Naive thymus-derived CD4-positive, alpha-beta T cell (primary cell): ENCODE measurements at regions not wholly inside any gene's neighbourhood (a gene's known extent, or its start where the extent isn't known, plus 50 kb on each side); places are given as distances from the start of the nearest gene placed in this dataset.

Experiments used
- ATAC-seq: fragments of 150-1000 bp; cut with Tn5 transposase; 2 replicates; pipeline ENCODE4 v1.10.0; 2021; ENCODE audit warnings: mild to moderate bottlenecking, moderate library complexity
- CTCF ChIA-PET: fragments of 350-600 bp; sonication (Branson Sonifier 250); formaldehyde crosslinking; loops from one replicate; lab custom pipeline; 2021; ENCODE audit warnings: antibody characterized with exemption; lab: Charles Lee
- POLR2A ChIA-PET: fragments of 350-600 bp; sonication (Branson Sonifier 250); formaldehyde crosslinking; loops from one replicate; lab custom pipeline; 2021; ENCODE audit warnings: antibody characterized with exemption, inconsistent platforms; lab: Charles Lee
- DNase-seq, 9 donors: peaks; one replicate each; pipeline versions ENCODE4 v3.0.0 to v3.0.0-alpha.2; 2020 to 2022; ENCODE audit warnings: mixed read lengths in 1 of 9
- H3K27ac ChIP-seq: one replicate; pipeline ENCODE4 v1.7.0; 2013; ENCODE audit warnings: mild to moderate bottlenecking, low read depth, low read length, moderate library complexity
- H3K27me3 ChIP-seq, 2 donors: one replicate each; pipeline ENCODE4 v1.7.0; 2013; ENCODE audit warnings: low read length in 2 of 2, mild to moderate bottlenecking in 2 of 2, moderate library complexity in 2 of 2; ENCODE audit not compliant: control insufficient read depth in 2 of 2, insufficient read depth in 2 of 2
- H3K36me3 ChIP-seq, 3 experiments: 1 replicate in 2 of 3; 2 replicates in 1 of 3; pipeline ENCODE4 v1.7.0; 2013; ENCODE audit warnings: low read length in 3 of 3, mild to moderate bottlenecking in 3 of 3, moderate library complexity in 1 of 3; ENCODE audit not compliant: insufficient read depth in 3 of 3, control insufficient read depth in 2 of 3
- H3K4me1 ChIP-seq, 2 donors: one replicate each; pipeline ENCODE4 v1.7.0; 2013; ENCODE audit warnings: low read length in 2 of 2, mild to moderate bottlenecking in 2 of 2, moderate library complexity in 1 of 2; ENCODE audit not compliant: control insufficient read depth in 2 of 2, insufficient read depth in 2 of 2
- H3K4me3 ChIP-seq: 2 replicates; pipeline ENCODE4 v1.7.0; 2013; ENCODE audit warnings: mild to moderate bottlenecking, low read length
- H3K9me3 ChIP-seq, 3 experiments: 1 replicate in 2 of 3; 2 replicates in 1 of 3; pipeline ENCODE4 v1.7.0; 2013; ENCODE audit warnings: low read length in 3 of 3; ENCODE audit not compliant: control insufficient read depth in 2 of 3
- H3K27ac Mint-ChIP-seq, 9 donors: one replicate each; pipeline ENCODE4 v1.8.0; 2020 to 2022; ENCODE audit warnings: mixed read lengths in 9 of 9, mild to moderate bottlenecking in 8 of 9, moderate library complexity in 5 of 9, inconsistent platforms in 2 of 9
- H3K27me3 Mint-ChIP-seq, 5 donors: one replicate each; pipeline ENCODE4 v1.8.0; 2021 to 2022; ENCODE audit warnings: mixed read lengths in 5 of 5, mild to moderate bottlenecking in 1 of 5
- H3K36me3 Mint-ChIP-seq, 5 donors: one replicate each; pipeline ENCODE4 v1.8.0; 2020 to 2022; ENCODE audit warnings: mixed read lengths in 5 of 5, mild to moderate bottlenecking in 3 of 5, inconsistent platforms in 1 of 5
- H3K4me1 Mint-ChIP-seq, 7 donors: one replicate each; pipeline ENCODE4 v1.8.0; 2020 to 2022; ENCODE audit warnings: mixed read lengths in 7 of 7, mild to moderate bottlenecking in 3 of 7, inconsistent platforms in 1 of 7
- H3K4me3 Mint-ChIP-seq, 10 donors: one replicate each; pipeline ENCODE4 v1.8.0; 2020 to 2022; ENCODE audit warnings: mild to moderate bottlenecking in 10 of 10, mixed read lengths in 10 of 10, moderate library complexity in 6 of 10, inconsistent platforms in 2 of 10
- H3K9me3 Mint-ChIP-seq, 11 donors: one replicate each; pipeline ENCODE4 v1.8.0; 2020 to 2022; ENCODE audit warnings: mixed read lengths in 11 of 11, mild to moderate bottlenecking in 4 of 11, inconsistent platforms in 1 of 11, moderate library complexity in 1 of 11
- intact Hi-C, 2 donors: fragments of 100-400 bp; cut with micrococcal nuclease; formaldehyde crosslinking; loops; one replicate each; pipeline ENCODE4 v1.15.1; 2023

DNA sequence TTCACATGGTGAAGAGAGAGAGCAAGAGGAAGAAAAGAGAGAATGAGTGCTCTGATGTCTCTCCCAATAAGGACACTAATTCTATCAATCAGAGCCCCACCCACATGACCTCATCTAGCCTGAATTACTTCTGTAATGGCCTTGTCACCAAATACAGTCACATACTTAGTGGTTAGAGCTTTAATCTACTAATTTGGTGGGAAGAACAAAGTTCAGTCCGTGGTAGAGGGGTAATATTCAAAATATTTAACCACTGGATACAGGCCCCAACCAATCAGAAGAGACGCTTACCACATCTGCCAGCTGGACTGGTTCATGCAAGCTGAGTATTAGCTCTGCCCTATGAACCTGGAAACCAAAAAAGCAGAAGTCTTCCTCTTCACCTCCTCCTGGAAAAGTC is 336.3 kb upstream of the NFE2L3 start:
- Histone ChIP-seq H3K9me3 (no peaks in the 10 kb centered on the region), H3K27ac (no peak overlapping the region), H3K4me1 (no peaks in the 10 kb centered on the region), H3K4me3 (no peak overlapping the region), H3K27me3 (no peaks in the 10 kb centered on the region), H3K36me3 (no peaks in the 10 kb centered on the region)
- ChIA-PET POLR2A (no interaction called here), CTCF (no interaction called here)
- no peak for ATAC-seq
- H3K9me3 Mint-ChIP-seq, result peaks cover 0 to 4% (median 0%) of the 10 kb centered on the region in 11 donors
- no peaks in the 10 kb centered on the region for H3K36me3 Mint-ChIP-seq
- peaks cover 6 to 51% (median 30%) of the 10 kb centered on the region in 5 donors for H3K27me3 Mint-ChIP-seq
- DNase-seq, result no peak
- no peak overlapping the region for H3K4me3 Mint-ChIP-seq
- intact Hi-C loops, result no loop called here
- H3K27ac Mint-ChIP-seq, result no peak overlapping the region
- H3K4me1 Mint-ChIP-seq, result no peaks in the 10 kb centered on the region

DNA sequence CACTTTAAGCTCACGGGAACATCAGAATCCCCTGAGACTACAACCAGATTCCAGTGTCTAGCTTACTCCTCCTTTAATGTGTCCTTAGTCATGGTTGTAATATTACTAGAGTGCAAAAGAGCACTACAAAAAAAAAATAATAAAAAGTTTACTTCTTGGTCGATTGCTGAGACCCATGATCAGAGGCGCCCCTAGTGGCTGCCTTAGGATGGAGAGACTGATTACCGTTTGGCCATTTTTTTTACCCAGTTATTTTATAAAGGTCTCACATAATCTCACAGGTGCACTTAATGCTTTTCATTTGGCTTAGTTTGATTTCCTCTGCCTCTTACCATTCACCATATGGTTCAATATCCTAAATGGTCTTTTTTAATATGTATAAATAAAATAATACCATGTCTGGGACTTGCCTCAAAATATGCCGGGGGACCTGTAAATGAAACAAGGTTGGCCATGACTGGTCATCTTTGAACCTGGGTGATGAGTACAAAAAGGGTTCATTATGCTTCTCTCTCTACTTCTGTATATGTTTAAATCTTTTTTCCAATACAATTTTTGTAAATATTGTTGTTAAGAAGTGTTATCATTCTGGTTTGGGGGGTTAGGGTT is 331.5 kb upstream of the NFE2L3 start:
- no peaks in the 10 kb centered on the region for H3K36me3 ChIP-seq
- ChIA-PET CTCF (no interaction called here), POLR2A (no interaction called here)
- H3K4me1 ChIP-seq, result no peaks in the 10 kb centered on the region
- H3K9me3 Mint-ChIP-seq, result peaks cover 0 to 4% (median 0%) of the 10 kb centered on the region in 11 donors
- no peak for ATAC-seq
- intact Hi-C loops, result no loop called here
- H3K4me3 Mint-ChIP-seq, result no peak overlapping the region
- no peak overlapping the region for H3K27ac ChIP-seq
- H3K36me3 Mint-ChIP-seq, result no peaks in the 10 kb centered on the region
- no peak for DNase-seq
- no peak overlapping the region for H3K4me3 ChIP-seq
- no peaks in the 10 kb centered on the region for H3K9me3 ChIP-seq
- H3K4me1 Mint-ChIP-seq, result no peaks in the 10 kb centered on the region
- H3K27me3 ChIP-seq, result no peaks in the 10 kb centered on the region
- peaks cover 10 to 68% (median 53%) of the 10 kb centered on the region in 5 donors for H3K27me3 Mint-ChIP-seq
- H3K27ac Mint-ChIP-seq, result no peak overlapping the region

DNA sequence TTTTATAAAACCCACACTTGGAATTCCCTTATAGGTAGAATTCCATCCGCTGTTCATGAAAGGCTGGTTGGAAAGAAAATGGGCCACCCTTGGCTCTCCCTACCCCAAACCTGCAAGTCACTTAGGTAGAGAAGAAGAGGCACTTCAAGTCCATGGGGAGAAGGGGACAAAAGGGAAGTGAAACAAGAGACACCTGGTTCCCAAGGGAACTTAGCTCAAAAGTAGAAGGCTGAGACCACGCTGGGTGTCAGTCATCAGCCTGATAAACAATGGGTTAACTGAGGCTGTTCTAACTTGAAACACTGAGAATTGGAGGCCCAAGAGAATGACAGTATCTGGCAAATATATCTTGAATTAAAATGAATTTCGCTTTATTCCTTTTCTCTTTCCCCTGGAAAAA is 330.8 kb upstream of the NFE2L3 start:
- Histone ChIP-seq H3K27me3 (no peaks in the 10 kb centered on the region), H3K4me1 (no peaks in the 10 kb centered on the region), H3K9me3 (no peaks in the 10 kb centered on the region), H3K27ac (no peak overlapping the region), H3K36me3 (no peaks in the 10 kb centered on the region), H3K4me3 (no peak overlapping the region)
- Mint-ChIP-seq H3K4me3 (no peak overlapping the region), H3K9me3 (peaks cover 0 to 4% (median 0%) of the 10 kb centered on the region in 11 donors), H3K27me3 (peaks cover 10 to 66% (median 51%) of the 10 kb centered on the region in 5 donors), H3K36me3 (no peaks in the 10 kb centered on the region), H3K4me1 (no peaks in the 10 kb centered on the region), H3K27ac (no peak overlapping the region)
- DNase-seq (no peak), ATAC-seq (no peak)
- intact Hi-C loops, result no loop called here
- POLR2A ChIA-PET, result no interaction called here
- CTCF ChIA-PET, result no interaction called here

- H3K9me3 ChIP-seq, result no peaks in the 10 kb centered on the region
- DNase-seq (no peak), ATAC-seq (no peak)
- POLR2A ChIA-PET, result no interaction called here
- H3K36me3 Mint-ChIP-seq, result no peaks in the 10 kb centered on the region
- no peak overlapping the region for H3K4me3 Mint-ChIP-seq
- H3K4me1 Mint-ChIP-seq, result no peaks in the 10 kb centered on the region
- no peaks in the 10 kb centered on the region for H3K27me3 ChIP-seq
- peaks cover 8 to 65% (median 51%) of the 10 kb centered on the region in 5 donors for H3K27me3 Mint-ChIP-seq
- CTCF ChIA-PET, result no interaction called here
- intact Hi-C loops, result no loop called here
- no peaks in the 10 kb centered on the region for H3K4me1 ChIP-seq
- H3K27ac Mint-ChIP-seq, result no peak overlapping the region
- H3K27ac ChIP-seq, result no peak overlapping the region
- no peak overlapping the region for H3K4me3 ChIP-seq
- H3K36me3 ChIP-seq, result no peaks in the 10 kb centered on the region
- peaks cover 0 to 2% (median 0%) of the 10 kb centered on the region in 11 donors for H3K9me3 Mint-ChIP-seq
Measured at GRCh38 chr7:25822823-25823222, 329.2 kb upstream of the NFE2L3 start.

- POLR2A ChIA-PET, result no interaction called here
- intact Hi-C loops, result no loop called here
Measured at GRCh38 chr7:25823571-25823970, 328.4 kb upstream of the NFE2L3 start.

DNA sequence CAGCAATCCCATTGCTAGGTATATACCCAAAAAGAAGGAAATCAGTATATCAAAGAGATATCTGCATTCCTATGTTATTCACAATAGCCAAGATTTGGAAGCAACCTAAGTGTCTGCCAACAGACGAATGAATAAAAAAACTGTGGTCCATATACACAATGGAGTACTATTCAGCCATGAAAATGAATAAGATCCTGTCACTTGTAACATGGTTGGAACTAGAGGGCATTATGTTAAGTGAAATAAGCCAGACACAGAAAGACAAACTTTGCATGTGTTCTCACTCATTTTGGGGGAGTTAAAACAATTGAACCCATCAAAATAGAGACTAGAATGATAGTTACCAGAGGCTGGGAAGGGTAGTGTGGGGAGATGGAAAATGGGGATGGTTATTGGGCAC is 323.5 kb upstream of the NFE2L3 start:
- no peaks in the 10 kb centered on the region for H3K4me1 ChIP-seq
- no peak overlapping the region for H3K4me3 Mint-ChIP-seq
- ATAC-seq, result no peak

More at GRCh38 chr7:25823571-25823970, 328.4 kb upstream of the NFE2L3 start:
- no peak for DNase-seq
- Histone ChIP-seq H3K4me3 (no peak overlapping the region), H3K4me1 (no peaks in the 10 kb centered on the region), H3K36me3 (no peaks in the 10 kb centered on the region), H3K27me3 (no peaks in the 10 kb centered on the region), H3K27ac (no peak overlapping the region), H3K9me3 (no peaks in the 10 kb centered on the region)
- CTCF ChIA-PET, result no interaction called here
- Mint-ChIP-seq H3K9me3 (no peaks in the 10 kb centered on the region), H3K4me3 (no peak overlapping the region), H3K4me1 (no peaks in the 10 kb centered on the region), H3K27ac (no peak overlapping the region), H3K27me3 (peaks cover 8 to 70% (median 51%) of the 10 kb centered on the region in 5 donors), H3K36me3 (no peaks in the 10 kb centered on the region)
- ATAC-seq, result no peak

GRCh38 chr7:25829663-25830062 is 322.3 kb upstream of the NFE2L3 start:
- H3K4me1 Mint-ChIP-seq, result peaks cover 0 to 5% (median 0%) of the 10 kb centered on the region in 7 donors
- no peaks in the 10 kb centered on the region for H3K36me3 Mint-ChIP-seq
- Histone ChIP-seq H3K9me3 (no peaks in the 10 kb centered on the region), H3K27ac (no peak overlapping the region), H3K27me3 (peaks cover 0 to 3% of the 10 kb centered on the region in 2 donors), H3K4me3 (no peak overlapping the region), H3K4me1 (no peaks in the 10 kb centered on the region), H3K36me3 (no peaks in the 10 kb centered on the region)
- DNase-seq (no peak), ATAC-seq (no peak)
- no peak overlapping the region for H3K4me3 Mint-ChIP-seq
- H3K9me3 Mint-ChIP-seq, result peaks cover 0 to 1% (median 0%) of the 10 kb centered on the region in 11 donors
- ChIA-PET POLR2A (no interaction called here), CTCF (no interaction called here)
- H3K27ac Mint-ChIP-seq, result no peak overlapping the region
- H3K27me3 Mint-ChIP-seq, result peaks cover 3 to 36% (median 14%) of the 10 kb centered on the region in 5 donors
- intact Hi-C loops, result no loop called here

More for the DNA sequence above, 323.5 kb upstream of the NFE2L3 start:
- H3K9me3 Mint-ChIP-seq, result peaks cover 0 to 1% (median 0%) of the 10 kb centered on the region in 11 donors
- peaks cover 0 to 3% of the 10 kb centered on the region in 2 donors for H3K27me3 ChIP-seq
- no peak overlapping the region for H3K27ac Mint-ChIP-seq
- DNase-seq, result no peak
- no peaks in the 10 kb centered on the region for H3K36me3 Mint-ChIP-seq
- H3K4me1 Mint-ChIP-seq, result peaks cover 0 to 5% (median 0%) of the 10 kb centered on the region in 7 donors
- ChIA-PET POLR2A (no interaction called here), CTCF (no interaction called here)
- intact Hi-C loops, result no loop called here
- no peak overlapping the region for H3K27ac ChIP-seq
- H3K4me3 ChIP-seq, result no peak overlapping the region
- H3K36me3 ChIP-seq, result no peaks in the 10 kb centered on the region
- H3K27me3 Mint-ChIP-seq, result peaks cover 3 to 48% (median 26%) of the 10 kb centered on the region in 5 donors
- no peaks in the 10 kb centered on the region for H3K9me3 ChIP-seq
